Lower leg skin (tissue), 3 donors: ENCODE measurements at regions not wholly inside any gene's neighbourhood (a gene's known extent, or its start where the extent isn't known, plus 50 kb on each side); places are given as distances from the start of the nearest gene placed in this dataset.

ENCODE experiments used
- CTCF ChIP-seq, 3 donors: fragments of 450-650 bp; IDR thresholded peaks; one replicate each; pipeline ENCODE4 v1.5.1; 2016; ENCODE audit warnings: antibody characterized with exemption in 3 of 3, mild to moderate bottlenecking in 3 of 3, moderate library complexity in 2 of 3
- POLR2A ChIP-seq, 2 donors: fragments of 450-650 bp; IDR thresholded peaks; one replicate each; pipeline ENCODE4 v1.6.1; 2016 to 2017; ENCODE audit warnings: antibody characterized with exemption in 2 of 2, mild to moderate bottlenecking in 1 of 2, moderate library complexity in 1 of 2

GRCh38 chr6:27720607-27721580 lies 191.3 kb downstream of the OR2B2 start:
- TF ChIP-seq CTCF (IDR thresholded peaks at IDR 0.05) (no peak), POLR2A (IDR thresholded peaks at IDR 0.05) (no peak)
